Mucosa of rectum (tissue), 2 donors: ENCODE measurements at regions not wholly inside any gene's neighbourhood (a gene's known extent, or its start where the extent isn't known, plus 50 kb on each side); places are given as distances from the start of the nearest gene placed in this dataset.

Experiments used
- H3K27ac ChIP-seq, 2 donors: one replicate each; pipeline ENCODE4 v1.7.0; 2013; ENCODE audit warnings: inconsistent platforms in 2 of 2, low read depth in 2 of 2, low read length in 2 of 2
- H3K27me3 ChIP-seq, 2 donors: one replicate each; pipeline ENCODE4 v1.7.0; 2013; ENCODE audit warnings: low read length in 2 of 2; ENCODE audit not compliant: control insufficient read depth in 2 of 2, insufficient read depth in 2 of 2
- H3K36me3 ChIP-seq, 2 donors: one replicate each; pipeline ENCODE4 v1.7.0; 2013; ENCODE audit warnings: low read length in 2 of 2; ENCODE audit not compliant: control insufficient read depth in 2 of 2, insufficient read depth in 2 of 2
- H3K4me1 ChIP-seq, 2 donors: one replicate each; pipeline ENCODE4 v1.7.0; 2013; ENCODE audit warnings: low read length in 2 of 2, mild to moderate bottlenecking in 1 of 2; ENCODE audit not compliant: control insufficient read depth in 2 of 2, insufficient read depth in 2 of 2
- H3K4me3 ChIP-seq, 2 donors: one replicate each; pipeline ENCODE4 v1.7.0; 2013; ENCODE audit warnings: low read length in 2 of 2
- H3K9ac ChIP-seq, 2 donors: one replicate each; pipeline ENCODE4 v1.7.0; 2013; ENCODE audit warnings: low read length in 2 of 2, low read depth in 1 of 2, mild to moderate bottlenecking in 1 of 2
- H3K9me3 ChIP-seq, 2 donors: one replicate each; pipeline ENCODE4 v1.7.0; 2013; ENCODE audit warnings: low read length in 2 of 2; ENCODE audit not compliant: control insufficient read depth in 2 of 2
- donor health status: healthy.
- donor health status: Normal muscosa, but diverticular disease.

DNA sequence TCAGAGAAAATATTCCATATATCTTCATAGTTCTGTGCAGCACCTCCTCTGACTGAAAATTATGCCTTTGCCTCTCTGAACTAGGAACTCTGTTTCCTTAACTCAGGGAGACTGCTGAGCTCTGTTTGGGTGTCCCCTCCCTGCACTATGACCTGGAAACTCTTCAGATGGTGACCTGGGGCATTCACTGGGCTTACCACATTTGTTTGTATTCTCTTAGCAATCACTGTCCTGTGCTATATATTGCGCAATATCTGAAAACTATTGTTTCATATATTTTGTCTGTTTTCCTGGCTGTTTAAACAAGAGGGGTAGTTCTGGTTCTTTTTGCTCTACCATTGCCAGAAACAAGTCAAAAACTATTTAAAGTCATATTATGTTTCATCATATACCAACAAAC lies 181.8 kb upstream of the KIAA1217 start:
- H3K9me3 ChIP-seq: no peaks in the 10 kb centered on the region

DNA sequence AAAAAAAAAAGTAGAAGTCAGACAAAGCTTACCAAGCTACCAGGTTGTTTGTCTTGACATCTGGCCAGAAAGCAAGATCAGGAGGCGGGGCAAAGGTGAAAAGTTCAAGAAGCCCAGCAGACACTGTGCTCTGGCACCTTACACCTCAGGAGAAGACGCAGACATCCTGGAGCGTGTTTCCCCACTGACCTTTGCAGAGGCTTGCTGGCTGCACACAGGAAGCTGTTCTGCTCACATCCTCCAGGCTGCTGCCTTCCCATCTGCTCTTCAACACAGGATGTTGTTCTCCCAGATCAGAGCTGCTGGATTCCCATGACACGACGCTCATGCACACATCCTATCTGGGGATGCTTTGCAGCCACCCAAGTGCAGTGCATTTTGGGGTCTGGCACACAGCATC lies 174.4 kb upstream of the KIAA1217 start:
- no peaks in the 10 kb centered on the region for H3K27me3 ChIP-seq
- no peak overlapping the region for H3K27ac ChIP-seq
- no peak overlapping the region for H3K4me3 ChIP-seq
- H3K4me1 ChIP-seq: no peaks in the 10 kb centered on the region
- H3K36me3 ChIP-seq: no peaks in the 10 kb centered on the region
- no peaks in the 10 kb centered on the region for H3K9me3 ChIP-seq
- no peak overlapping the region for H3K9ac ChIP-seq

More for the DNA sequence above, 181.8 kb upstream of the KIAA1217 start:
- Histone ChIP-seq H3K27me3 (no peaks in the 10 kb centered on the region), H3K27ac (no peak overlapping the region), H3K4me3 (no peak overlapping the region), H3K36me3 (no peaks in the 10 kb centered on the region), H3K9ac (no peak overlapping the region), H3K4me1 (no peaks in the 10 kb centered on the region)

DNA sequence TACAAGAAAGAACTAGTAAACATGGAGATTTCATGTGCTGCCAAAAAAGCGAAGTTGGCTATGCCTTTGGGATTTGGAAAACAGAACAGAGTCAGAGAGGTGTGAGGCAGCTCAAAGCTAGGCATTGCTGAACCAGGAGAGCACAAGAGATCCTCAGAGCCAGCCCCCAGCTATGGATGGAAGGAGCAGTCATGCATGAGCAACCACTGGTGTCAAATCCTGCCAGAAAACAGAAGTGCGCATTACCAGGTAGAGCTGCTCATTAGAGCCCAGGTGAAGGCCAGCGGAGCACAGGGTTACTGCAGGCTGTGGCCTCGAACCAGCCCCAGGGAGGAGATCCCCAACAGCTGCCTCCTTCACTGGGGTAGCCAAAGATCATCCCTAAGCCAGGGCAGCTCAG lies 173.2 kb upstream of the KIAA1217 start:
- H3K9me3 ChIP-seq: no peaks in the 10 kb centered on the region
- peaks cover 0 to 3% of the 10 kb centered on the region in 2 donors for H3K4me1 ChIP-seq
- H3K27ac ChIP-seq: no peak overlapping the region
- H3K9ac ChIP-seq: no peak overlapping the region
- no peaks in the 10 kb centered on the region for H3K36me3 ChIP-seq
- H3K4me3 ChIP-seq: no peak overlapping the region
- H3K27me3 ChIP-seq: no peaks in the 10 kb centered on the region

DNA sequence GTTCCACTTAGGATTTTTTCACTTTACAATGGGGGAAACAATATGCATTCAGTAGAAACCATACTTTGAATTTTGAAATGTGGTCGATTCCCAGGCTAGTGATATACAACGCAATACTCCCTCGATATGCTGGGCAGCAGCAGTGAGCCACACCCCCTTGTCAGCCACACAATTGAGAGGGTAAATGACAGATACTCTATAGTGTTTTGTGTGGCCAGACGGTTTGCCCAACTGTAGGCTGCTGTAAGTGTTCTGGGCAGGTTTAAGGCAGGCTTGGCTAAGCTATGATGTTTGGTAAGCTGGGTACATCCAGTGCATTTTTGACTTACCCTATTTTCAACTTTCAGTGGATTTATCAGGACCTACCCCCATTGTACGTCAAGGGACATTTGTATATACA lies 169.6 kb upstream of the KIAA1217 start:
- no peaks in the 10 kb centered on the region for H3K36me3 ChIP-seq
- H3K4me1 ChIP-seq: peaks cover 0 to 14% of the 10 kb centered on the region in 2 donors
- H3K9ac ChIP-seq: no peak overlapping the region
- H3K27ac ChIP-seq: no peak overlapping the region
- H3K27me3 ChIP-seq: no peaks in the 10 kb centered on the region
- H3K9me3 ChIP-seq: no peaks in the 10 kb centered on the region
- H3K4me3 ChIP-seq: no peak overlapping the region

DNA sequence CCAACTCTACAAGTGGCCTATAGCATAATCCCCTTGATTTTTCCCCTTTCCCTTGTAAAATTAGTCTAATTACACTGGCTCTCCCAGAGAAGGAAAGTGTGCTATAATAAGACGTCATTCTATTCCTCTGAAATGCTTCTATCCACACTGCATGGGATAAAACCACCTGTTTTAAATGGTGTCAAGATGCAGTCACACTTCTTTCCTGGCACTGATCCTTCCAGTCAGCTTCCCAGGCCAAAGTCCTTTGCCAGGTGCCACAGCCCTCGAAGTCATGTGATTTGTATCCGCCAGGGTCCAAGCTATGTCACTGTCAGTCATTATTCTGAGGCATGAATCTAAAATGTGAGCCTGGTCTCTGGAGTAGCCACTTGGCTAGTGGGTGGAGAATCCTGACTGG lies 169.0 kb upstream of the KIAA1217 start:
- H3K36me3 ChIP-seq: no peaks in the 10 kb centered on the region
- peaks cover 0 to 14% of the 10 kb centered on the region in 2 donors for H3K4me1 ChIP-seq
- no peak overlapping the region for H3K4me3 ChIP-seq
- H3K9ac ChIP-seq: no peak overlapping the region
- no peak overlapping the region for H3K27ac ChIP-seq
- H3K9me3 ChIP-seq: no peaks in the 10 kb centered on the region
- H3K27me3 ChIP-seq: no peaks in the 10 kb centered on the region

DNA sequence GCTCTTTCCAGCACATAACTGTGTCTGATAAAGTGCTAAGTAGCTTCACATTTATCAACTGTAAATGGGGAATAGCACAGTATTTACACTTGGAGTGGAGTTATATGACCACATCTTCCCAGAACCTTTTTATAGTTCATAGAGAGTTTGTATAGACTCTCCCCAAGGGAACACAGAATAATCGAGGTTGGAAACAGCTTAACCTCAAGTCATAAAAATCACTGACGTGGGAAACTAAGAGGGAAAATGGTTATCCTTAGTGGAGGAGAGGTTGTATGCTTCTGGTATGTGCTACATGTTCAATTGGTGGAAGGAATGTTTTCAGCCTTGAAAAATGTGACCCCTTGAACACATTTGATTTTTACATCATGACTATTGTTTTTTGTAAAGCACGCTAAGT lies 167.9 kb upstream of the KIAA1217 start:
- H3K36me3 ChIP-seq: no peaks in the 10 kb centered on the region
- no peak overlapping the region for H3K9ac ChIP-seq
- H3K9me3 ChIP-seq: no peaks in the 10 kb centered on the region
- H3K27me3 ChIP-seq: no peaks in the 10 kb centered on the region
- H3K4me3 ChIP-seq: no peak overlapping the region
- H3K27ac ChIP-seq: no peak overlapping the region
- peaks cover 0 to 14% of the 10 kb centered on the region in 2 donors for H3K4me1 ChIP-seq

GRCh38 chr10:24041834-24042233 lies 167.1 kb upstream of the KIAA1217 start:
- Histone ChIP-seq H3K27ac (no peak overlapping the region), H3K9me3 (no peaks in the 10 kb centered on the region), H3K4me3 (peak overlapping the region in 1 of 2 donors; percentile 15), H3K4me1 (peaks cover 0 to 14% of the 10 kb centered on the region in 2 donors), H3K9ac (no peak overlapping the region), H3K27me3 (no peaks in the 10 kb centered on the region), H3K36me3 (no peaks in the 10 kb centered on the region)

- Histone ChIP-seq H3K4me1 (peaks cover 0 to 14% of the 10 kb centered on the region in 2 donors), H3K27ac (no peak overlapping the region)
Measured at GRCh38 chr10:24042884-24043283, 166.1 kb upstream of the KIAA1217 start.

GRCh38 chr10:24046060-24046459 lies 162.9 kb upstream of the KIAA1217 start:
- peaks cover 0 to 9% of the 10 kb centered on the region in 2 donors for H3K4me1 ChIP-seq
- no peaks in the 10 kb centered on the region for H3K27me3 ChIP-seq
- no peaks in the 10 kb centered on the region for H3K36me3 ChIP-seq
- no peaks in the 10 kb centered on the region for H3K9me3 ChIP-seq
- H3K9ac ChIP-seq: no peak overlapping the region
- H3K4me3 ChIP-seq: no peak overlapping the region
- H3K27ac ChIP-seq: no peak overlapping the region

More at GRCh38 chr10:24042884-24043283, 166.1 kb upstream of the KIAA1217 start:
- Histone ChIP-seq H3K36me3 (no peaks in the 10 kb centered on the region), H3K27me3 (no peaks in the 10 kb centered on the region), H3K4me3 (no peak overlapping the region), H3K9ac (no peak overlapping the region), H3K9me3 (no peaks in the 10 kb centered on the region)

GRCh38 chr10:24047176-24047575 lies 161.8 kb upstream of the KIAA1217 start:
- Histone ChIP-seq H3K4me3 (no peak overlapping the region), H3K9ac (no peak overlapping the region), H3K4me1 (no peaks in the 10 kb centered on the region), H3K9me3 (no peaks in the 10 kb centered on the region), H3K27ac (no peak overlapping the region), H3K36me3 (no peaks in the 10 kb centered on the region), H3K27me3 (no peaks in the 10 kb centered on the region)

DNA sequence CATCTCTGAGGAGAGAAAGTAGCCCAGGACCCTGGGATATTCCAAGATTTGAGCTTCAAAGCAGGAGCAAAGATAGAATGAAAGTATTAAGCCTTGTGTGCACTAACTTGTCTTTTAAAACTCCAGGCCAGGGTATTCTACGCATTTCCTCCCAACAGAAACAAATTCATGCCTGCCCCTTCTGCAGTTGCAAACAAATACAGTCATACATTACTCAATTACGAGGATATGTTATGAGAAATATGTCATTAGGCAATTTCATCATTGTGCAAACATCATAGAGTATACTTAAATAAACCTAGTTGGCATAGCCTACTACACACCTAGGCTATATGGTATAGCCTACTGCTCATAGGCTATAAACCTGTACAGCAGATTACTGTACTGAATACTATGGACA lies 154.5 kb upstream of the KIAA1217 start:
- Histone ChIP-seq H3K9me3 (no peaks in the 10 kb centered on the region), H3K36me3 (no peaks in the 10 kb centered on the region), H3K4me3 (no peak overlapping the region), H3K27me3 (no peaks in the 10 kb centered on the region), H3K27ac (no peak overlapping the region), H3K9ac (no peak overlapping the region), H3K4me1 (no peaks in the 10 kb centered on the region)
